Astrocyte of the spinal cord (primary cell): ENCODE measurements at regions not wholly inside any gene's neighbourhood (a gene's known extent, or its start where the extent isn't known, plus 50 kb on each side); places are given as distances from the start of the nearest gene placed in this dataset.

Source experiments
- DNase-seq: peaks from one replicate; pipeline ENCODE4 v3.0.0; 2011; ENCODE audit warnings: low read depth, low spot score
- H3K4me3 ChIP-seq: 2 replicates; pipeline ENCODE4 v1.5.1; 2011; ENCODE audit warnings: low read depth, mild to moderate bottlenecking, low read length, moderate library complexity
- CTCF ChIP-seq: IDR thresholded peaks from 2 replicates; pipeline ENCODE4 v1.5.1; 2012; ENCODE audit warnings: low read depth, mild to moderate bottlenecking, low read length, inconsistent platforms
- in situ Hi-C: cut with HindIII; loops from 2 replicates; pipeline ENCODE4 v1.10.0; 2017; ENCODE audit warnings: low sequenced_read_pairs

GRCh38 chr1:195475568-195475967, 1132.7 kb downstream of the KCNT2 start:
- DNase-seq, result no peak
- TF ChIP-seq CTCF, result no peak
- H3K4me3 ChIP-seq, result no peak overlapping the region
- in situ Hi-C loops, result no loop called here

- in situ Hi-C loops, result no loop called here
Measured at GRCh38 chr1:195472291-195472690, 1135.9 kb downstream of the KCNT2 start.

GRCh38 chr1:195466639-195467038, 1141.6 kb downstream of the KCNT2 start:
- in situ Hi-C loops, result no loop called here
- no peak for DNase-seq
- no peak overlapping the region for H3K4me3 ChIP-seq
- no peak for TF ChIP-seq CTCF

More at GRCh38 chr1:195472291-195472690, 1135.9 kb downstream of the KCNT2 start:
- TF ChIP-seq CTCF, result no peak
- DNase-seq, result no peak
- H3K4me3 ChIP-seq, result no peak overlapping the region

- DNase-seq, result peak; percentile 13
- TF ChIP-seq CTCF, result no peak
- H3K4me3 ChIP-seq, result no peak overlapping the region
- in situ Hi-C loops, result no loop called here
Measured at GRCh38 chr1:195462646-195463045, 1145.6 kb downstream of the KCNT2 start.

GRCh38 chr1:195462152-195462551, 1146.1 kb downstream of the KCNT2 start:
- no peak overlapping the region for H3K4me3 ChIP-seq
- no peak for TF ChIP-seq CTCF
- in situ Hi-C loops, result no loop called here
- DNase-seq, result no peak

- in situ Hi-C loops, result no loop called here
Measured at GRCh38 chr1:195458365-195458764, 1149.9 kb downstream of the KCNT2 start.

More at GRCh38 chr1:195458365-195458764, 1149.9 kb downstream of the KCNT2 start:
- TF ChIP-seq CTCF, result no peak
- H3K4me3 ChIP-seq, result no peak overlapping the region
- no peak for DNase-seq
